HG03520 (cell line): ENCODE measurements at regions not wholly inside any gene's neighbourhood (a gene's known extent, or its start where the extent isn't known, plus 50 kb on each side); places are given as distances from the start of the nearest gene placed in this dataset.

Experiments
- ATAC-seq: cut with Tn5 transposase; IDR thresholded peaks from one replicate; pipeline ENCODE4 v1.9.1; 2021; ENCODE audit warnings: mild to moderate bottlenecking, moderate library complexity; ENCODE audit not compliant: unreplicated experiment

DNA sequence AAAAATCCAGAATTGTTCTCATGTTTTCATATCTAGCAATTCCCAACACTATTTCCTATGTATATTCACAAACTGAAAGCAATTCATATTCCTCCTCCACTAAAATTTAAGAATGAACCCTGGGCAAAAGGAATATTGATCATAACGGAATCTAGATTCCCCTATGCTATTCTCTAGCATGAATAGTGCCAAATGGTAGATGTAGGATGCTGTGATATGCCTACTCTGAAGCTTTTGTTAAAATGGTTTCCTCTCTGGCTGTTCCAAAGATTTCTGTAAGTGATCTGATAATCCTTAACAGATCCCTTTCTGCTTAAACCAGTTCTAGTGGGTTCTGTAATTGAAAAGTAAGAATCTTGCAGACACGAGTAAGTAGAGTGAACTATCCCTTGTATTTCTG is 298.0 kb upstream of the TANK start:
- no peak for ATAC-seq

DNA sequence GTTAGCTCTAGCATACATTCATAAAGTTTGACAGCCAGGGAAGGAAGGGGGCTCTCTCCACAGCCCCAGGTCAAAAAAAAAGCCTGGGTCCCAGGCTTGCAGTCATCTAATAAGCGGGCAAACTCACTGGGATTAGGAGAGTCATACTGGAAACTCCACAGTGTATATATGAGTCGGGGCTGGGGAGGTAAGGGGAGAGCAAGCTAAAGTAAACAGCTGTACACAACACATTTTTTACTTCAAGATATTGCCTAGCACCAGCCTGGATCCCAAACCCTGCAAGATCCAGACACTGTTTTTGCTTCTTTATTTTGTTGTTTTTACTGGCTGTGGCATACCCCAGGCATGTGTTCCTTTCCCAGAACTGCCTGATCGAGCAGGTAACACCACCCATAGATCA is 291.3 kb upstream of the TANK start:
- ATAC-seq = no peak

DNA sequence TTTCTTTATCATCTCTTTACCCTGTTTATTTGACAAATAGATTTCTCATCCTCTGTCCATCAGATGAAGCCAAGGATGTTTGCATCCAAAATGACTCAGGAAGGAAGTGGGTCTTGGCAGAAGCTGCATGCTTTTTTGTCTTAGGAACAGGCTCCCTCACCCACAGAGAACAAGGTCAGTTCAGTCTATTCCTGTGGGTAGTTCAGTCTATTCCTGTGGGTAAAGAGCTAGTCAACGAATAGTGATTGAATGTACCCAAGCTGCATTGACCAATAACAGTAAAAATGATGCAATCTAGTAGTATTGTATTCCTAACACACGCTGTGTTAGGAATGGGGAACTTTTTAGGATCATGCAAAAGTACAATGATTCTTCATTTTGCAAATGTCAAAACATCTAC is 290.8 kb upstream of the TANK start:
- ATAC-seq = no peak

DNA sequence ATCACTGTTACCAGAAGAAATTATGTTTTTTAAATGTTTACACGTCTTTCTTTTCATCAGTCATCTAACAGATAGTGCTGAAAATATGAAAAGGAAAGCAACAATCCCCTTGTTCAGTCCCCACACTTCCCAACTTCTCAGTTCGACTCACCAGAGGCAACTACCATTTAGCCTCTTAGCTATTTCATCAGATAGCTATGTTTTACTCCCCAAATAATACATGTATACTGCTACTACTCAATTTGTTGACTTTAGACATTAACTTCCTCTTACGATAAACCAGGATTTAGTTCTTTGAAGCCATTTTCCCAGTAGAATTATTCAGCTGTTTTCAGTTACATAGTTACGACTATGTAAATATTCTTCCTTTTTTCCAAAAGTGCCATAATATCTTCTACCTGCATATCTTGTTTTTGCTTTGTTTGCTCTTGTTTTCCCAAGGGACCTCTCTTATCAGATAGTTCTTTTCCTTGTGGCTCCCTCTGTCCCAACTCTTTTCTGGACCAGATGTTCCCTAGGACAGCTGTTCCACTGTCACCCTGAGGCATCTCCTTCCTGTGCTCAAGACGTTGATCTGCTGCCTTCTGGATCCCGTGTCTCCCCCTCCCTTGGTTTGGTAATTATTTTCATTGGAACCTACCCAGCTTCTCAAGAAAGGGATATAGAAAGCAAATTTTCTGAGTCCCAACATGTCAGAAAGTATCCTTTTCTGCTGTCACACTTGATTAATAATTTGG is 289.3 kb upstream of the TANK start:
- ATAC-seq = no peak

DNA sequence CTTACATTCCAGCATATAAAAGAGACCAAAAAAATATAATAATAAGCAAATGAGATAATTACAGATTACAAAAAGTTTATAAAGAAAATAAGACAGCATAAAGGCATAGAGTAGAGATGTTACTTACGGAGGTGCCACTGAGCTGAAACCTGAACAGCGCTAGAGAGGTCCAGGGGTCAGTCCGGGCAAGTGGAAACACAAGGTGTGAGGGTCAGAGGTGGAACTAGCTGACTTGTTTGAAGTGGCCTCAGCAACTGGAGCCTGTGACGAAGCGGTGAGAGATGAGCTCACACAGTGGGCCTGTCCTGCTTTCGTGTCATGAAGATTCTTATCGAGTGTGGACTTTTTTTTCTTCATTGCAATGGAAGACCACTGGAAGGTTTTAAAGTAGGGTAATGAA is 288.3 kb upstream of the TANK start:
- no peak for ATAC-seq

DNA sequence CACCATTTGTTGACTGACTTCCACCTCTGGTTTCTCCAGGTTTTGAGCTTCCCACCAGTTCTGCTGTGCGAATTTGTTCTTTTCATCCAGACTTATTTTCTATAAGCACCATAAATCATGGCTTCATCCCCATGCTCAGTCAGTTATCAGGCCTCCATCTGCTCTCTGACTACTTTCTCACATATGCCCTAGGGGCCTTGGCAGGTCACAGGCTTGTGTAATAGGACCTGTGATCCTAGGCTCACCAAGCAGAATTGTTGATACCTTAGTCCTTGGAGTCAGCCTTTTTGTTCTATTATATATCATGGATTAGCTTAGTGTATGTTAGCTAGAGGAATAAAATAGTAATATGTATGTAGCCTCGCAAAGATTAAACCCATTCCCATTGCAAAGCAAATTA is 284.2 kb upstream of the TANK start:
- ATAC-seq = no peak

DNA sequence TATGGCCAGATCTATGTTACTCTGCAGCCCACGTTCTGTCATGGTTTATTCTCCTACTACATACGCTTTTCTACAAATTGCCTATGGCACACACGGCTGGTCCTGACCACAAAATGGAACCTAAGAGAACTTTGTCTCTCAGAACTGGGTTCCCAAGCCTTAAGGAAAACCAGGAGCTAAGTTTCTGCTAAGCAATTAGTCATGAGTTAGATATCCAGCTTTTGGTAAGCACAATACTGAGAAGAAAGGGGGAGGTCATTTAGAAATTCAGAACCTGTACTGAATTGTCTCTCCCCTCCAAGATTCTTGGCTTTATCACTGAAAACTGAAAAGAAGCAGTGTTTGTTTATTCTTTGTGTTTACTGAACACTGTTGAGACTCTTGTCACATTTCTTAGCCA is 283.5 kb upstream of the TANK start:
- ATAC-seq = no peak

DNA sequence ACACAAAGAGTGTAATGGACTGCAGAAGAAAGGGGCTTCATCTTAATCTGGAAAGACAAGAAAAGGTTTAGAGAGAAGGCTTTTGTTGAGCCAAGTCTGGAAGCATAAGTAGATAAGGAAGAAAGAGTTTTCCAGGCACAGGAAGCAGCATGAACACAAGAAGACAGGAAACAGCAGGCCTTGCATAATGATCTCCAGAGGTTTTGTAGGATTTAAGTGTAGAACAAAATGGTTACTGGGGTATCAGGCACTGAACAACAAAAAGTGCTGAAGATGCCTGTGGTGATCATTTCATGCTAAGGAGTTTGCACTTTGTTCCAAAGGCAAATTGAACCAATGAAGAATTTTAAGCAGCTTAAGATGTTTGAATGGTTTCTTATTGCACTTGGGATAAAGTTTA is 281.6 kb upstream of the TANK start:
- no peak for ATAC-seq

DNA sequence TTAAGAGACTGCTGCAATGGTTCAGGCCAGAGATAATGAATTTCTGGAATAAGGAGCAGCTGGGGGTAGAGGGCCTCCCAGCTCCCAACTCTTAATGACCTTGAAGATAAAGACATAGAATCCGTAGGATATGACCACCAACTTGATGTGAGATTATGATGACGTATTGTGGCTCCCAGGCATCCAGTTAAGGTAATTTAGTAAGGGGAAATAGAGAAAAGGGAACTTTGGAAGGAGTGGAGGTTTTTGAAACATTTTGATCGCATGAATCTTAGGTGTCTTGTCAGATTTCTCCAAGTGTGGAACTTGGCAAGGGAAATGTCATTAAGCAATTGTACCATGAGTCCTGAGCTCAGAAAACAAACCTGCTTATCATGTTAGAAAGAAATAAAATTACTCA is 277.3 kb upstream of the TANK start:
- no peak for ATAC-seq

DNA sequence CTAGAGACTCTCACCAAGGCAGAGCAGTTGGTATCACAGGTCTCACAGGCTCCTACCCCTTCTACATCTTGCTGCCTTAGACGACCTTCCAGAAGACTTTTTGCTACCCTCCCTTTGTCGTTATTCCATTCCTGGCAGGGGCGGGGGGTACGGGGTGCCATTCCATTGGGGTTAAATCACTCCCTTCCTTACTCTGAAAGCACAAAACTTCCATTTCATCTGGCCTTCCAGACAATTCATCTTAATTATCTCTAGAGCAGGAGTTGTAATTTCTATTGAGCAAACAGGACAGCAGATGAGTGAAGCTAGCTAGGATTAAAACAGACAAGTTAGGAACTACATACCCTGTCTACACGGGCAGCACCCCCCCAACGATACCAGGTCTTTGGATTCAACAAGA is 276.2 kb upstream of the TANK start:
- ATAC-seq = no peak

DNA sequence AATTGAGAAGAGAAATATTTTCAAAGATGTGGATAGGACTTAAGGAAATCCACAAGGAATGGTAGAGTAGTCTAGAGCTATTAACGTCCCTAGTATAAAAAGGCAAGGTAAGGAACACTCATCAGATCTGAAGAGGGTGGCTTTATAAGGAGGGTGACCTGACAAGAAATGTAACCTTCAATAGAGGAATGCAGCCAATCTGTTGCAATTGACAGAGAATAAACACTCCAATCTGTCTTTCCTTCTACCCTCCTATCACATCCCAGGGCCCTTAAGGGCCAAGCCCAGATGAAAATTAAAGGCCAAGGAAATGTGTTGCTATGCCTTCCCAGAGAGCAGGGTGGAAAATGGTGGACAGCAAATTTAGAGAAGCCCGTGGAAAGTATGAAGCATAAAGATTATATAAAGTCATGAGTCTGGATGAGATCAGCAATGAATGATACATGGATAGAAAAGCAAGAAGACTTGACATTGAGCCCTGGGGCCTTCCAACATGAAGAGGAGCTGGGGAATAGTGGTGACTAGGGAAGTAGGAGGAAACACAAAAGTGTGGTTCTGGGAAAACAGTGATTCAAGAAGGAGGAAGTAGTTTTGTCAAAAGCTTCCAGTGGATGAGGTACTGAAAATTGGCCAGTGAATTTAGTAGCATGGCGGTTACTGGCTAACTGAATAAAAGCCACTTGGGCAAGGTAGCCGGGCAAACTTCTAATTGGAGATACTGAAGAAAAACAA is 270.6 kb upstream of the TANK start:
- ATAC-seq = no peak

DNA sequence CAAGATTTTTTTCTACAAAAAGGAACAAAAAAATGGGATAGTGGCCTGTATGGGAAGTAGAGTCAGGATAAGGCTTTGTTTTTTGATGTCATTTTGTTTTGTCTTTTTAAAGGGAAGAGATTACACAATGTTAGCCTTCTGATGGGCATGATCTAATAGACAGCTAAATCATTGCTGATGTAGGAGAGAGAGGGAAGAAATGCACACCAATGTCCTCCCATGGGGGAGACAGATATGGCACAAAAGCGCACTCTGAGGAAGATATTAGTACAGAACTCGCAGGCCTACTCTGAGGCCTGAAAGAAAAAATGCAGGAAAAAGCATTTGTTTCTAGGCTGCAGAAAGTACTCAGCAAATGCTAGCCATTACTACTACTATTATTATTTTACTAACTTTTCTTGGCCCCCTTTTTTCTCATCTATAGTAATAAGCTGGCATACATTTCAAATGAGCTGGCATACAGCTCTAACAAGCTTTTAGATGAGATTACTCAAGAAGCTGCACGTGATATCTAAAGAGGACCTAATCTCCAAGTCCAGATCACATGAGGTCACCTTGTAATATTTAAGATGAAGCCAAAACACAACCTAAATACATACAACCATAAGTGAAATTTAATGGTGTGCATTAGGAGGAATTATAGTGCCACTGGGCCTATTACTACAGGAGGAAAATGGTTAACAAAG is 269.4 kb upstream of the TANK start:
- no peak for ATAC-seq

DNA sequence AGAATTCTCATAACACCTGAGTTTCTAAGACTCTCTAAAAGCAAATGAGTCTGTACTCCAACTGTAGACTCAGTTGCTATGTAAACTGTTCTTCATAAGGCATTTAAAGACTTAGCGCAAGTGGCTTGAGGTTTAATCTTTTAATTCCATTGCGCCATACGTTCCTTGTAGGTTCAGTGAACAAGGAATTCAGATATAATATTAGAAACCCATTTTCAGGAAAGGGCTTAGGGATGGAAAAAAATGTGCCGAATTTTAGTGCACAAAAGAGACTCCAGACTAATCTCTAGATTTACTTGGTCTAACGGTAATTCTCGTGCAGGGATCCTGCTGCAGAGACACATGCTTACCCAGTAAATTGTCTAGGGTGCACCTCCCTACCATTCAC is 268.9 kb upstream of the TANK start:
- ATAC-seq = no peak

DNA sequence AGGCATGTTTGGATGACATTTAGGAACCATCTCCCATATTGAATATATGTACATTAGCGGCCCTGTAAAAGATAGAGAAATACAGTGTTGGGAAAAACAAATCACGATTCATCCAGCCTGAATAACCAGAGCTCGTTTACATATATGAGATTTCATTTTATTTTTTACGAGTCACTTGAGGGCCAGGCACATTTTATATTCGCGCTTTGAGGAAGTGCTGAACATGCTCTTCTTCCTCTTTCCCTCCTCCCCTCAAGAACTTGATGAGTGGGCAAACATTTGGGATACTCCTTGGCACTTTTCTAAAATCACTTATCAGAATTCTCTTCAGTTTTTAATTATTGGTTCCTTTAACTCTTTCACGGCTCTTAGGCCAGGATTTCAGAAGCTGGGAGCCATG is 268.0 kb upstream of the TANK start:
- no peak for ATAC-seq

DNA sequence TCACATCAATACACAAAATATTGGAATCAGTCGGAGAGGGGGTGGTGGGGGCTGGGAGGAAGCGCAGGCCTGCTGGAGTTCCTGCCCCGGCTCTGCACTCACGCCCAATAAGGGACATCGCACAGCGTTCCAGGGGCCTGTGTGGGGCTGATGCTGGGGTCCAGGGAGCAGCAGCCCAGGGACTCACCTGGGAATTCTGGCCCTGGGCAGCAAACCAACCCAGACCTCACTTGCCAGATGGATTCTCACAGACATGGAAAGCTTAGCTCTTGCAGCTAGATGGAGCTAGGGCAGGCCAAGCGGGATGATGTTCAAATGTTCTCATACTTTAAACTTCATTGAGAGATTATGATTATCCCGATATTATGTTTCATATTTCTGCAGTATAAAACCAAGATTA is 266.6 kb upstream of the TANK start:
- no peak for ATAC-seq

DNA sequence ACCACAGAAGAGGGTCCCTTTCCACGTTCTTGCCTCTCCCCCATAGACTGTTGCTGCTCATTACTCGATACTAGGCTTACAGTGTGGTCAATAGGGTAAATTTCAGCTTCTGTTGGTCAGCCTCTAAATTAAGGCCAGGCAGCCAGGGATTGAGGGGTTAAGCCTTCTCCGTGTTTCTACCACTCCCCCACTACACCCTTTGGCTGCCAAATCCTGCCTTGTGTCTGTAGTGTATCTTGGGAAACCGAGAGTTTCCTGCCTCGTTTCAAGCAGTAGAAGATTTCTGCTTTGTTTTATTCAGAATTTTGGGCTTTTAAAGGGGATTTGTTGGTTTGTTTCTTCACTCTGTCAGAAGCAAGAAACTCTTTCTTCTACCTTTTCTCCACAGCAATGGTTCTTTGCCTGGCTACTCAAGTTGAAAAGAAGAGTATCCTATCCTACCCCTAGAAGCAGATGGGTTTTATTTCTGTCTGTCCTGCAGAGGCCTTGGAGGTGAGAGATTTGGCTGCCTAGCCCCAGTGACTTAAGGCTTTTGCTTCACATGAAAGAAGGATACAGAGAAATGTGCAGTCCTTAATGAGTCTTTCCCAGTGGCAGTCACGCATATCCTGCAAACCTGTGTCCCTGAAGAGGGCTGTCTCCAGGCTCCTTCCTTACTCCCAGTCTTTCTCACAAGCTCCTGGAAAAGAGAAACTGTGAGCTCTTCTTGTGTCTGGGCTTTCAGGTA is 261.5 kb upstream of the TANK start:
- ATAC-seq = no peak

DNA sequence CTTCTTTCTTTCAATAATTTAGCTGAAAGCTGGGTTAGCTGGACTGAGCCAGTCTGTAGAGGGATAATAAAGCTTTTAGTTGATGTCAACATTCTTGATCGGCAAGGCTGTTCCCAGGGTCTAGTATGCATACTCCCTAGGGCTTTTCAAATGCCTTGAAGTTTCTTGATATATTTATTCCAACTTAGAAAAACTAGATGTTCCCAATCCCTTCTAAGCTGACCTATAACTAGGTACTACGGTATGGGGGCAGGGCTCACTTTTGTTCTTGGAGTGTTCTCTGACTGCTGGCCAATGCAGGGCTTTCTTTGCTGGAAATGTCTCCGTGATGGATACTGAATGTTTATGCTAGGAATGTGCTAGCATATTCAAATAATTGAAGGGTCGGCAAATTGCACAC is 258.6 kb upstream of the TANK start:
- no peak for ATAC-seq

DNA sequence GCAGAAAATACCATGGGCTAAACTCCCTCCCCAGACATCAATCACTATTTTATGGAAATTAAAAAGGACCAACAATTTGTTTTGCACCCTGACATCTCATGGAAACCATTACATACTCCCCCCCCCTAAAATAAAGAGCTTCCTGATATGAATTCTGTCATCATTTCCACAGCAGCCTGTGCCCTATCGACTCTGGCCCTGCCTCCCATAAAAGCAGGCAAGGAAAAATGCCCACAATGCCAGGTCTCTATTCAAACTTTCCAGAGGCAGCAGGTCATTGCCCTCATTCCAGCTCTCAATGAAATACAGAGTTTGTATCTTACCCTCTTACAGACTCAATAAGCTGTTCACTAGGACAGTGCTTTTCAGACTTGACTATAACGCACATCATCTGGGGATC is 254.4 kb upstream of the TANK start:
- no peak for ATAC-seq

DNA sequence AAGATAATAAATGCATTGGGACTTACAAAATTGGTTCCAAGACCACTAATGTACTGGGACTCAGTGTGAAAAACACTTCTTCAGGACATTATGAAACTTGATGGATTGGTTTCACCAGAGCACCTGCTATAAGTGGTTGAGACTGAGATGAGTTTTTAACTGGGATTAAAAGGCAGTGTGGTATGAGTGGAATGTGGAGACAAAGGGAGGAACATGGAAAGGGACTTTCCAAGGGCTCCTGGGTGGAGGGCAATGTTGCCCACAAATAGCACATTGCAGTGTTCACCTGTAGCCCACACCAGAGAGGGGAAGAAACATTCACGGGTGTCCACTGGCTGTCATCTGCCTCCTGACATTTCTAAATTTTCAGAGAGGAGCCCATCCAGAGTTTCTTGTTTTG is 253.3 kb upstream of the TANK start:
- no peak for ATAC-seq

DNA sequence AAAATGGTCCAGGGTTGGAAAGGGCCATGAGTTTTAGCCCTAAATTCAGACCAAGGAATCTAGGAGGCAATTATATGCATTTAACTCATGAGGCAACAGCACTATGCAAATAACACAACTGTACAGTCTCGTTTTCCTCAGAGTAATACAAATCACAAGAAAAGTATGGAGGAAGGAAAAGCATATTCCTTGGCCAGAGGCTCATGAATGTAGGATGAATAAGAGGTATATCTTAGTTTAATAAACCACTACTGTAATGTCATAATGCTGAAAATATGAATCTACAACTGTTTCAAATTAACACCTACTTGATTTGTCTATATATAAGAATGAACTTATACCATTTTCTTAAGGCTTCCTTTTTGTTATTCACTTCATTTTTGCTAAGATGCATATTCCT is 252.5 kb upstream of the TANK start:
- ATAC-seq = no peak

DNA sequence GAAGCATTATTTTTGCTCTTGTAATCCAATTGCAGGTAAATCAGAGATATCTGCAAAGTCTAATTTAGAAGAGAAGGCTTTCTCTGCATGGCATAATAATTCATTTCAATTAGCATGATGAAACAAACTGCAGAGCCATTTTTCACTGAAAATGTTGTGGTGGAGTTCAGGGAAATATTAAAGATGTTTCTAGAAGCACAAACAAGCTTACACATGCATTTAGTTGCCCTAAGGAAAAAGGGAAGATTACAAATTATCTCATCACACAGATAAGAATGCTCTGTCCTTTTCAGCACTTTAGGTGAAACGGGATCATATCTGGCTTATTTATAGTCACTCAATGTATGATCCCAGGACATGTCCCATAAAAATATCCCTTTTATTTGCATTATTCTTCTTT is 252.1 kb upstream of the TANK start:
- ATAC-seq = no peak

DNA sequence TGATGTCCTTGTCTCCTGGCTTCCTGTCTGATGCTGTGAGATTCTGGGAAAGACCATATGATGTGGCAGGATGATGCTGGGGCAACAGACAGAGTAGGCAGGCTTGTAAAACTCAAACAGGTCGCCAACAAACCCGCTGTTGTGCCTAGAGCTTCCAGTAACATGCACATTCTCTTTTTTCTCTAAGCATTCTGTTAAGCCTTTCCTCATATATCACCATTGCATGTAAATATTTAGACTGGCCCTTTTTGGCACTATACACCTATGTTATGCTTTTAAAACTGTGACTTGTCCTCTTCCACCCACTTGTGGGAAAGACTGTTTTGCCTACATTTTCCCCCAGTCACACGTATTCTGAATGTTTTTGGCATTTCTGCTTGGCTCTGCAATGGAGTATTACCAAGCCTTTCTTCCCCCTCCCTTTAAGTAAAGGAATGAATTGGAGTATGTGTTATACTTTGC is 250.4 kb upstream of the TANK start:
- no peak for ATAC-seq
